ENCODE measurements at regions not wholly inside any gene's neighbourhood (a gene's known extent, or its start where the extent isn't known, plus 50 kb on each side); places are given as distances from the start of the nearest gene placed in this dataset.

DNA sequence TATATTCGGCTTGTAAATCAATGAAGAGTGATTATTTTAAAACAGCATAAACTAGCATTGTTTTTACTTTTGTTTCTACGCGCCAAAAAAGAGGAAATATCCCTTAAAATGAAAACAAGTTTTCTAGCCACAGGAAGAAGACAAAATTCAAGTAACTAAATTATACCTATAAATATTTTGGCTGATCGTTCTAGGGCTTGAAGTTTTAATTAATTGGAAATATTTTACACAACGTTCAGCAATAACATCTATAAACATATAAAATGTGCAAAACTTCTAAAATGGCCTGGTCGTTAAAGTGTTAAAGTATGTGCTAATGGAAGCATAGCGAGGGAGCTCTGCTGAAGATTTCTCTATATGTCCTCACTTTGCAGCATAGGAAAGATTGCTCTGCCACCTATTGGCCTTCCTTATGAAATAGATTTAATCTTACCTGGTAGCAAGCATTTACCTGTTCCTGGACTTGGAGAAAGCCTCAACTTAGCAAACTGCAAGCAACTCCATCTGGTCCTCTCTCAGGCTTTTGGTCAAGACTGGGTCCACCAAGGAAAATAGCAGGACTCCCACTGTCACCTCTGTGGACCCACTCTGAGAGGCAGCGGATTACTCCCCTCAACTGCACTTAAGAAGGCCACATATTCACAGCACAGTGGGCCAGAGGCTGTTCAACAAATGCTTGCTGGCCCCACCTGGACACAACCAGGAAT lies 351.3 kb upstream of the RUNX1 start:
- Mint-ChIP-seq H3K36me3 (no peaks in the 10 kb centered on the region), H3K4me3 (peak overlapping the region; percentile 74 to 90), H3K27me3 (ENCODE audit: low read depth in 3 of 3) (peaks cover 0 to 2% (median 2%) of the 10 kb centered on the region in 3 donors), H3K4me1 (peaks cover 30% of the 10 kb centered on the region), H3K9me3 (peaks cover 0 to 4% (median 0%) of the 10 kb centered on the region in 7 donors), H3K27ac (peak overlapping the region in 6 of 7 donors; percentile 16 to 80 (median 49))
- Histone ChIP-seq H2AFZ (ENCODE audit: insufficient read depth, low read depth, low read length, poor library complexity, severe bottlenecking) (peak overlapping the region; percentile 64), H3K79me2 (ENCODE audit: insufficient read depth, low read length) (no peaks in the 10 kb centered on the region), H3K9ac (ENCODE audit: insufficient read depth, low read length, poor library complexity, severe bottlenecking) (peak overlapping the region; percentile 29), H3K27ac (ENCODE audit: low read depth in 1 of 2, low read length in 2 of 2) (peak overlapping the region in 1 of 2 donors; percentile 22), H3K27me3 (ENCODE audit: control insufficient read depth in 2 of 2, insufficient read depth in 2 of 2, low read length in 2 of 2) (no peaks in the 10 kb centered on the region), H3K36me3 (replicated peaks in 1 of 2; ENCODE audit: control insufficient read depth in 1 of 2, insufficient read depth in 2 of 2, low read length in 2 of 2) (no peaks in the 10 kb centered on the region), H3K4me2 (replicated peaks; ENCODE audit: extremely low read depth, low read length, poor library complexity, severe bottlenecking) (peak overlapping the region; percentile 66), H3K4me1 (ENCODE audit: control insufficient read depth in 1 of 2, insufficient read depth in 2 of 2, low read length in 2 of 2) (peaks cover 11 to 28% of the 10 kb centered on the region in 2 donors), H4K20me1 (ENCODE audit: insufficient read depth, low read length) (no peaks in the 10 kb centered on the region), H3K9me3 (replicated peaks in 1 of 2; ENCODE audit: control insufficient read depth in 1 of 2, insufficient read depth in 1 of 2, low read length in 2 of 2) (no peaks in the 10 kb centered on the region), H3K4me3 (replicated peaks in 1 of 3; ENCODE audit: low read depth in 2 of 3, low read length in 3 of 3) (peak overlapping the region; percentile 25 to 67 (median 61))
- peak; percentile 6 to 20 (median 10) for DNase-seq
- WGBS (ENCODE audit: insufficient coverage) = 100% methylated on average over 1 of the region's 8 CpGs
- intact Hi-C loops (cut with micrococcal nuclease) = no loop called here
- TF ChIP-seq, protein P1, sequence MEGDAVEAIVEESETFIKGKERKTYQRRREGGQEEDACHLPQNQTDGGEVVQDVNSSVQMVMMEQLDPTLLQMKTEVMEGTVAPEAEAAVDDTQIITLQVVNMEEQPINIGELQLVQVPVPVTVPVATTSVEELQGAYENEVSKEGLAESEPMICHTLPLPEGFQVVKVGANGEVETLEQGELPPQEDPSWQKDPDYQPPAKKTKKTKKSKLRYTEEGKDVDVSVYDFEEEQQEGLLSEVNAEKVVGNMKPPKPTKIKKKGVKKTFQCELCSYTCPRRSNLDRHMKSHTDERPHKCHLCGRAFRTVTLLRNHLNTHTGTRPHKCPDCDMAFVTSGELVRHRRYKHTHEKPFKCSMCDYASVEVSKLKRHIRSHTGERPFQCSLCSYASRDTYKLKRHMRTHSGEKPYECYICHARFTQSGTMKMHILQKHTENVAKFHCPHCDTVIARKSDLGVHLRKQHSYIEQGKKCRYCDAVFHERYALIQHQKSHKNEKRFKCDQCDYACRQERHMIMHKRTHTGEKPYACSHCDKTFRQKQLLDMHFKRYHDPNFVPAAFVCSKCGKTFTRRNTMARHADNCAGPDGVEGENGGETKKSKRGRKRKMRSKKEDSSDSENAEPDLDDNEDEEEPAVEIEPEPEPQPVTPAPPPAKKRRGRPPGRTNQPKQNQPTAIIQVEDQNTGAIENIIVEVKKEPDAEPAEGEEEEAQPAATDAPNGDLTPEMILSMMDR (IDR thresholded peaks at IDR 0.05) = peak; percentile 15

DNA sequence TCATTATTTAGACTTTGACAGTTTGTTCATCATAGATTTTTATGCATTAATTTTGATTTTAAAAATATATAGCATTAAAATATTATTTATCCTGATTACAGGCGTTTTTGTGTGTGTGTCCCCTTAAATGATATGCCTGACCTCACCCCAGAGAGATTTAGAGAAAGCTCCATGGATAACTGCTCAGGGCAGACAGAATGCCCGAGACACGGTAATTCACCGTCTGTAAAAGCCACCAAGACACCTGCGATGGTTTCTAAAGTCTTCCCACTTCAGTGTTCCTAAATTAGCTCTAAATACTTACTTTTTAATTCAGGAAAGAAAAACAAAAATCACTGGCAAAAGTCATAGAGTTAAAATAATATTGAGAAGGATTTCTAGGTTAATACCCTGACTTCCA lies 350.6 kb upstream of the RUNX1 start:
- TF ChIP-seq, protein P1 (IDR thresholded peaks at IDR 0.05) = no peak
- no CpG with 5 or more reads among the region's 5 CpGs for WGBS (ENCODE audit: insufficient coverage)
- H3K9me3 Mint-ChIP-seq = peaks cover 0 to 4% (median 0%) of the 10 kb centered on the region in 7 donors
- H3K4me1 ChIP-seq (ENCODE audit: control insufficient read depth in 1 of 2, insufficient read depth in 2 of 2, low read length in 2 of 2) = peaks cover 11 to 28% of the 10 kb centered on the region in 2 donors
- intact Hi-C loops (cut with micrococcal nuclease) = no loop called here
- peaks cover 31% of the 10 kb centered on the region for H3K4me1 Mint-ChIP-seq
- H3K27me3 Mint-ChIP-seq (ENCODE audit: low read depth in 3 of 3) = peaks cover 0 to 1% (median 0%) of the 10 kb centered on the region in 3 donors
- peak overlapping the region; percentile 29 for H3K9ac ChIP-seq (ENCODE audit: insufficient read depth, low read length, poor library complexity, severe bottlenecking)
- H4K20me1 ChIP-seq (ENCODE audit: insufficient read depth, low read length) = no peaks in the 10 kb centered on the region
- H2AFZ ChIP-seq (ENCODE audit: insufficient read depth, low read depth, low read length, poor library complexity, severe bottlenecking) = peak overlapping the region; percentile 64
- peak overlapping the region; percentile 74 to 90 for H3K4me3 Mint-ChIP-seq
- H3K27ac ChIP-seq (ENCODE audit: low read depth in 1 of 2, low read length in 2 of 2) = peak overlapping the region in 1 of 2 donors; percentile 22
- H3K27ac Mint-ChIP-seq = peak overlapping the region in 5 of 7 donors; percentile 16 to 80 (median 57)
- peak overlapping the region; percentile 66 for H3K4me2 ChIP-seq (replicated peaks; ENCODE audit: extremely low read depth, low read length, poor library complexity, severe bottlenecking)
- H3K36me3 Mint-ChIP-seq = no peaks in the 10 kb centered on the region
- no peaks in the 10 kb centered on the region for H3K36me3 ChIP-seq (replicated peaks in 1 of 2; ENCODE audit: control insufficient read depth in 1 of 2, insufficient read depth in 2 of 2, low read length in 2 of 2)
- H3K27me3 ChIP-seq (ENCODE audit: control insufficient read depth in 2 of 2, insufficient read depth in 2 of 2, low read length in 2 of 2) = no peaks in the 10 kb centered on the region
- H3K9me3 ChIP-seq (replicated peaks in 1 of 2; ENCODE audit: control insufficient read depth in 1 of 2, insufficient read depth in 1 of 2, low read length in 2 of 2) = no peaks in the 10 kb centered on the region
- DNase-seq = no peak
- H3K4me3 ChIP-seq (replicated peaks in 1 of 3; ENCODE audit: low read depth in 2 of 3, low read length in 3 of 3) = peak overlapping the region; percentile 25 to 67 (median 61)
- H3K79me2 ChIP-seq (ENCODE audit: insufficient read depth, low read length) = no peaks in the 10 kb centered on the region

All from CD14-positive monocyte (primary cell).